Right lobe of liver (tissue), 4 donors: ENCODE measurements at regions not wholly inside any gene's neighbourhood (a gene's known extent, or its start where the extent isn't known, plus 50 kb on each side); places are given as distances from the start of the nearest gene placed in this dataset.

ENCODE experiments used
- POLR2A ChIP-seq: fragments of 450-650 bp; IDR thresholded peaks from one replicate; pipeline ENCODE4 v1.6.1; 2017; ENCODE audit warnings: antibody characterized with exemption, mild to moderate bottlenecking
- TF ChIP-seq, protein P1 (sequence below), 4 donors: fragments of 200-600 bp in 3 of 4; fragments of 450-650 bp in 1 of 4; IDR thresholded peaks; one replicate each; pipeline versions ENCODE4 v1.5.1 to v1.8.0; 2016 to 2022; ENCODE audit warnings: antibody characterized with exemption in 4 of 4, mild to moderate bottlenecking in 2 of 4
- donor health status: DM: no; HTN: no; CAD: no.
- donor health status: DM: no; HTN: no; CAD: no.
- donor health status: DM: no; HTN: yes; CAD: no.

DNA sequence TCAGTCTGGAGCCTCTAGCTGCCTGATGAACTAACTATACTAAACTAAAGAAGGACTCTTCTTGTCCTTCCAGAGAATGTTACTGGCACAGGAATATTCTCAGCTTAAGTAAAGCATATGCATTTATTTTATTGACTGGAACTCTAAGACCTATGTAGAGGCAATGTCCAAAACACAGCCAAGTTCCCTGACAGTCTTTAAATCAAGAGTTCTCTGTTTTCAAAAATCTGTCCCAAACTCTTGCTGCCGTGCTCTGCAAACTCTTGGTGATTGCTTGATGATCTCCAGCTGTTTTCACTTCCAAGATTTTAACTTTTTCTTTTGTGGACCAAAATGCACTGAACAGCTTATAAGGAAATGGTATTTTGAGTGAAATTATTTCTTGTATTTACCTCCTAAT is 67.5 kb upstream of the DAAM1 start:
- TF ChIP-seq, protein P1, sequence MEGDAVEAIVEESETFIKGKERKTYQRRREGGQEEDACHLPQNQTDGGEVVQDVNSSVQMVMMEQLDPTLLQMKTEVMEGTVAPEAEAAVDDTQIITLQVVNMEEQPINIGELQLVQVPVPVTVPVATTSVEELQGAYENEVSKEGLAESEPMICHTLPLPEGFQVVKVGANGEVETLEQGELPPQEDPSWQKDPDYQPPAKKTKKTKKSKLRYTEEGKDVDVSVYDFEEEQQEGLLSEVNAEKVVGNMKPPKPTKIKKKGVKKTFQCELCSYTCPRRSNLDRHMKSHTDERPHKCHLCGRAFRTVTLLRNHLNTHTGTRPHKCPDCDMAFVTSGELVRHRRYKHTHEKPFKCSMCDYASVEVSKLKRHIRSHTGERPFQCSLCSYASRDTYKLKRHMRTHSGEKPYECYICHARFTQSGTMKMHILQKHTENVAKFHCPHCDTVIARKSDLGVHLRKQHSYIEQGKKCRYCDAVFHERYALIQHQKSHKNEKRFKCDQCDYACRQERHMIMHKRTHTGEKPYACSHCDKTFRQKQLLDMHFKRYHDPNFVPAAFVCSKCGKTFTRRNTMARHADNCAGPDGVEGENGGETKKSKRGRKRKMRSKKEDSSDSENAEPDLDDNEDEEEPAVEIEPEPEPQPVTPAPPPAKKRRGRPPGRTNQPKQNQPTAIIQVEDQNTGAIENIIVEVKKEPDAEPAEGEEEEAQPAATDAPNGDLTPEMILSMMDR (IDR thresholded peaks at IDR 0.05): no peak
- no peak for TF ChIP-seq POLR2A
